GM10248 (cell line): ENCODE measurements at regions not wholly inside any gene's neighbourhood (a gene's known extent, or its start where the extent isn't known, plus 50 kb on each side); places are given as distances from the start of the nearest gene placed in this dataset.
A peak's percentile ranks its signal among the peaks of the same experiment; 100 is the strongest.

Experiments
- CTCF ChIA-PET: fragments of 300-600 bp; sonication (Branson Sonifier 250); formaldehyde crosslinking; extraction: SDS; loops from one replicate; lab custom pipeline; 2021; ENCODE audit warnings: antibody characterized with exemption; lab: Yijun Ruan, JAX
- POLR2A ChIA-PET: fragments of 350-650 bp; sonication (Branson Sonifier 250); formaldehyde crosslinking; extraction: SDS; loops from one replicate; lab custom pipeline; 2020; ENCODE audit warnings: antibody characterized with exemption; lab: Yijun Ruan, JAX
- DNase-seq: peaks from one replicate; pipeline ENCODE4 v3.0.0; 2012; ENCODE audit errors: extremely low spot score
- CTCF ChIP-seq: IDR thresholded peaks from 2 replicates; pipeline ENCODE4 v1.5.1; 2012; ENCODE audit warnings: mild to moderate bottlenecking, low read depth; ENCODE audit errors: extremely low read depth, missing control alignments, control extremely low read depth

- no peak for DNase-seq
- ChIA-PET POLR2A (no interaction called here), CTCF (interaction anchor here (0.6 to 3.4 kb wide), 5 partner anchors 9 to 17 kb away, joined by 3 to 23 read pairs (median 3); no protein-coding TSS in a partner anchor)
- TF ChIP-seq CTCF: no peak
Observed at GRCh38 chr3:98985431-98985830, 83.9 kb upstream of the DCBLD2 start.

- no peak for TF ChIP-seq CTCF
- DNase-seq: no peak
- POLR2A ChIA-PET: no interaction called here
- CTCF ChIA-PET: interaction anchor here (3.4 kb wide), 1 partner anchor 10 kb away, joined by 23 read pairs; no protein-coding TSS in a partner anchor
Observed at GRCh38 chr3:98984024-98984423, 82.5 kb upstream of the DCBLD2 start.

- DNase-seq: no peak
- no peak for TF ChIP-seq CTCF
- CTCF ChIA-PET: interaction anchor here (1.1 to 1.5 kb wide), 4 partner anchors 9 to 41 kb away, joined by 3 to 4 read pairs (median 4); no protein-coding TSS in a partner anchor
- POLR2A ChIA-PET: no interaction called here
Observed at GRCh38 chr3:98982351-98982750, 80.9 kb upstream of the DCBLD2 start.

GRCh38 chr3:98980915-98981596 is 79.6 kb upstream of the DCBLD2 start:
- no peak for TF ChIP-seq CTCF
- ChIA-PET POLR2A (no interaction called here), CTCF (interaction anchor here (1.2 kb wide), 1 partner anchor 42 kb away, joined by 3 read pairs; no protein-coding TSS in a partner anchor)
- peak; percentile 22 for DNase-seq

GRCh38 chr3:98979296-98979695 is 77.8 kb upstream of the DCBLD2 start:
- ChIA-PET POLR2A (no interaction called here), CTCF (interaction anchor here (1.1 kb wide), 1 partner anchor 15 kb away, joined by 6 read pairs; no protein-coding TSS in a partner anchor)
- no peak for DNase-seq
- no peak for TF ChIP-seq CTCF

- no peak for TF ChIP-seq CTCF
- CTCF ChIA-PET: interaction anchor here (1.1 kb wide), 1 partner anchor 16 kb away, joined by 6 read pairs; no protein-coding TSS in a partner anchor
- no peak for DNase-seq
- POLR2A ChIA-PET: no interaction called here
Observed at GRCh38 chr3:98978068-98978811, 76.7 kb upstream of the DCBLD2 start.
